ENCODE measurements at regions not wholly inside any gene's neighbourhood (a gene's known extent, or its start where the extent isn't known, plus 50 kb on each side); places are given as distances from the start of the nearest gene placed in this dataset.

GRCh38 chr4:174084981-174085380, 198.5 kb downstream of the FBXO8 start:
- Histone ChIP-seq H3K4me3 (no peak overlapping the region), H3K27ac (no peak overlapping the region), H3K36me3 (no peaks in the 10 kb centered on the region), H3K4me1 (no peaks in the 10 kb centered on the region), H3K9me3 (no peaks in the 10 kb centered on the region), H3K27me3 (peaks cover 3% of the 10 kb centered on the region)
- DNase-seq (ENCODE audit: low spot score in 2 of 2): no peak
- WGBS: 86% methylated on average over 2 of the region's 2 CpGs
- TF ChIP-seq EP300 (IDR thresholded peaks at IDR 0.05) (no peak), POLR2AphosphoS5 (IDR thresholded peaks at IDR 0.05) (no peak), CTCF (IDR thresholded peaks at IDR 0.05) (no peak), POLR2A (IDR thresholded peaks at IDR 0.05) (no peak)

GRCh38 chr4:174084542-174084941, 198.9 kb downstream of the FBXO8 start:
- H3K27ac ChIP-seq: no peak overlapping the region
- H3K4me3 ChIP-seq: no peak overlapping the region
- 0% methylated on average over 1 of the region's 1 CpG for WGBS
- no peak for DNase-seq (ENCODE audit: low spot score in 2 of 2)
- TF ChIP-seq POLR2AphosphoS5 (IDR thresholded peaks at IDR 0.05) (no peak), EP300 (IDR thresholded peaks at IDR 0.05) (no peak), CTCF (IDR thresholded peaks at IDR 0.05) (no peak), POLR2A (IDR thresholded peaks at IDR 0.05) (no peak)
- H3K36me3 ChIP-seq: no peaks in the 10 kb centered on the region
- H3K9me3 ChIP-seq: no peaks in the 10 kb centered on the region
- peaks cover 3% of the 10 kb centered on the region for H3K27me3 ChIP-seq
- no peaks in the 10 kb centered on the region for H3K4me1 ChIP-seq

GRCh38 chr4:174080361-174080760, 203.1 kb downstream of the FBXO8 start:
- no peaks in the 10 kb centered on the region for H3K27me3 ChIP-seq
- no peak for DNase-seq (ENCODE audit: low spot score in 2 of 2)
- no peak overlapping the region for H3K27ac ChIP-seq
- H3K9me3 ChIP-seq: no peaks in the 10 kb centered on the region
- H3K4me1 ChIP-seq: no peaks in the 10 kb centered on the region
- H3K36me3 ChIP-seq: no peaks in the 10 kb centered on the region
- no peak overlapping the region for H3K4me3 ChIP-seq
- TF ChIP-seq CTCF (IDR thresholded peaks at IDR 0.05) (no peak), EP300 (IDR thresholded peaks at IDR 0.05) (no peak), POLR2AphosphoS5 (IDR thresholded peaks at IDR 0.05) (no peak), POLR2A (IDR thresholded peaks at IDR 0.05) (no peak)

- DNase-seq (ENCODE audit: low spot score in 2 of 2): no peak
- Histone ChIP-seq H3K36me3 (no peaks in the 10 kb centered on the region), H3K27ac (no peak overlapping the region), H3K4me3 (no peak overlapping the region), H3K4me1 (no peaks in the 10 kb centered on the region), H3K9me3 (no peaks in the 10 kb centered on the region), H3K27me3 (no peaks in the 10 kb centered on the region)
- TF ChIP-seq POLR2A (IDR thresholded peaks at IDR 0.05) (no peak), CTCF (IDR thresholded peaks at IDR 0.05) (no peak), EP300 (IDR thresholded peaks at IDR 0.05) (no peak), POLR2AphosphoS5 (IDR thresholded peaks at IDR 0.05) (no peak)
Measured at GRCh38 chr4:174071595-174071994, 211.9 kb downstream of the FBXO8 start.

GRCh38 chr4:174069848-174070330, 213.6 kb downstream of the FBXO8 start:
- Histone ChIP-seq H3K36me3 (no peaks in the 10 kb centered on the region), H3K27me3 (no peaks in the 10 kb centered on the region), H3K9me3 (no peaks in the 10 kb centered on the region), H3K27ac (no peak overlapping the region), H3K4me1 (no peaks in the 10 kb centered on the region), H3K4me3 (no peak overlapping the region)
- TF ChIP-seq POLR2A (IDR thresholded peaks at IDR 0.05) (no peak), EP300 (IDR thresholded peaks at IDR 0.05) (no peak), POLR2AphosphoS5 (IDR thresholded peaks at IDR 0.05) (no peak), CTCF (IDR thresholded peaks at IDR 0.05) (no peak)
- no peak for DNase-seq (ENCODE audit: low spot score in 2 of 2)
- 50% methylated on average over 2 of the region's 2 CpGs for WGBS
